Tibial artery (tissue), 4 donors: ENCODE measurements at regions not wholly inside any gene's neighbourhood (a gene's known extent, or its start where the extent isn't known, plus 50 kb on each side); places are given as distances from the start of the nearest gene placed in this dataset.
"Not testable (repeated sequence)": the region's sequence is repeated elsewhere in the genome, so short reads cannot be mapped to it uniquely, and the experiment has no call there.

Experiments used
- DNase-seq, 2 donors: peaks; one replicate each; pipeline ENCODE4 v3.0.0-alpha.2; 2019
- H3K27ac ChIP-seq, 2 donors: fragments of 200-600 bp; sonication (generic) in 1 of 2; 1 replicate in 1 of 2; 2 replicates in 1 of 2; pipeline ENCODE4 v1.5.1; 2018 to 2019; ENCODE audit warnings: mild to moderate bottlenecking in 1 of 2
- H3K27me3 ChIP-seq, 2 donors: fragments of 200-600 bp; sonication (generic) in 1 of 2; one replicate each; pipeline versions ENCODE4 v1.5.1 to v1.6.0; 2016 to 2019
- H3K36me3 ChIP-seq, 3 donors: fragments of 200-600 bp; sonication (generic) in 2 of 3; one replicate each; pipeline ENCODE4 v1.5.1; 2016 to 2019; ENCODE audit warnings: mild to moderate bottlenecking in 2 of 3
- H3K4me1 ChIP-seq, 4 donors: fragments of 200-600 bp; sonication (generic) in 2 of 4; 1 replicate in 3 of 4; 2 replicates in 1 of 4; pipeline ENCODE4 v1.5.1; 2016 to 2019
- H3K4me3 ChIP-seq, 2 donors: fragments of 200-600 bp; sonication (generic) in 1 of 2; 1 replicate in 1 of 2; 2 replicates in 1 of 2; pipeline ENCODE4 v1.5.1; 2018 to 2019; ENCODE audit warnings: mild to moderate bottlenecking in 2 of 2
- H3K9me3 ChIP-seq, 3 donors: fragments of 200-600 bp; sonication (generic) in 1 of 3; one replicate each; pipeline ENCODE4 v1.5.1; 2016 to 2019
- CTCF ChIP-seq, 2 experiments: fragments of 200-600 bp in 1 of 2; fragments of 450-650 bp in 1 of 2; IDR thresholded peaks; one replicate each; pipeline ENCODE4 v1.5.1; 2017 to 2019; ENCODE audit warnings: antibody characterized with exemption in 2 of 2, mild to moderate bottlenecking in 1 of 2, moderate library complexity in 1 of 2
- intact Hi-C: fragments of 100-400 bp; cut with DNase I; formaldehyde crosslinking; loops from one replicate; pipeline ENCODE4 v1.15.0; 2023; ENCODE audit warnings: low total_unique reads

- H3K36me3 ChIP-seq: no peaks in the 10 kb centered on the region
- H3K9me3 ChIP-seq: no peaks in the 10 kb centered on the region
- H3K27ac ChIP-seq: no peak overlapping the region
- no peaks in the 10 kb centered on the region for H3K27me3 ChIP-seq
- DNase-seq: no peak
- H3K4me3 ChIP-seq: no peak overlapping the region
- H3K4me1 ChIP-seq: no peaks in the 10 kb centered on the region
- intact Hi-C loops: no loop called here
- TF ChIP-seq CTCF (IDR thresholded peaks at IDR 0.05): no peak
Observed at GRCh38 chr13:65497265-65497664, 1732.9 kb downstream of the PCDH9 start.

- H3K27ac ChIP-seq, H3K4me1 ChIP-seq, H3K9me3 ChIP-seq, intact Hi-C loops, H3K27me3 ChIP-seq, H3K4me3 ChIP-seq, DNase-seq, H3K36me3 ChIP-seq: not testable (repeated sequence)
Observed at GRCh38 chr13:65490725-65491124, 1739.4 kb downstream of the PCDH9 start.

- no peak for TF ChIP-seq CTCF (IDR thresholded peaks at IDR 0.05)
- H3K36me3 ChIP-seq: no peaks in the 10 kb centered on the region
- no peaks in the 10 kb centered on the region for H3K4me1 ChIP-seq
- no peaks in the 10 kb centered on the region for H3K9me3 ChIP-seq
- H3K4me3 ChIP-seq: no peak overlapping the region
- no peak overlapping the region for H3K27ac ChIP-seq
- intact Hi-C loops: no loop called here
- no peak for DNase-seq
- no peaks in the 10 kb centered on the region for H3K27me3 ChIP-seq
Observed at GRCh38 chr13:65488606-65489005, 1741.5 kb downstream of the PCDH9 start.

GRCh38 chr13:65479692-65480091 is 1750.4 kb downstream of the PCDH9 start:
- intact Hi-C loops: no loop called here

GRCh38 chr13:65473196-65473595 is 1756.9 kb downstream of the PCDH9 start:
- no peak for TF ChIP-seq CTCF (IDR thresholded peaks at IDR 0.05)
- no peaks in the 10 kb centered on the region for H3K36me3 ChIP-seq
- H3K4me1 ChIP-seq: no peaks in the 10 kb centered on the region
- H3K4me3 ChIP-seq: no peak overlapping the region
- no peaks in the 10 kb centered on the region for H3K27me3 ChIP-seq
- H3K9me3 ChIP-seq: no peaks in the 10 kb centered on the region
- H3K27ac ChIP-seq: no peak overlapping the region
- DNase-seq: no peak
- intact Hi-C loops: no loop called here

More at GRCh38 chr13:65479692-65480091, 1750.4 kb downstream of the PCDH9 start:
- no peak for DNase-seq
- TF ChIP-seq CTCF (IDR thresholded peaks at IDR 0.05): no peak
- Histone ChIP-seq H3K4me1 (no peaks in the 10 kb centered on the region), H3K9me3 (no peaks in the 10 kb centered on the region), H3K36me3 (no peaks in the 10 kb centered on the region), H3K27ac (no peak overlapping the region), H3K27me3 (no peaks in the 10 kb centered on the region), H3K4me3 (no peak overlapping the region)

- intact Hi-C loops: no loop called here
- H3K4me3 ChIP-seq: no peak overlapping the region
- no peak for DNase-seq
- no peaks in the 10 kb centered on the region for H3K9me3 ChIP-seq
- no peaks in the 10 kb centered on the region for H3K36me3 ChIP-seq
- TF ChIP-seq CTCF (IDR thresholded peaks at IDR 0.05): no peak
- H3K27ac ChIP-seq: no peak overlapping the region
- no peaks in the 10 kb centered on the region for H3K4me1 ChIP-seq
- no peaks in the 10 kb centered on the region for H3K27me3 ChIP-seq
Observed at GRCh38 chr13:65472336-65472735, 1757.8 kb downstream of the PCDH9 start.
